SW480 (cell line): ENCODE measurements at regions not wholly inside any gene's neighbourhood (a gene's known extent, or its start where the extent isn't known, plus 50 kb on each side); places are given as distances from the start of the nearest gene placed in this dataset.

Experiments
- DNase-seq: peaks from one replicate; pipeline ENCODE4 v3.0.0-alpha.2; 2016; ENCODE audit warnings: low spot score

DNA sequence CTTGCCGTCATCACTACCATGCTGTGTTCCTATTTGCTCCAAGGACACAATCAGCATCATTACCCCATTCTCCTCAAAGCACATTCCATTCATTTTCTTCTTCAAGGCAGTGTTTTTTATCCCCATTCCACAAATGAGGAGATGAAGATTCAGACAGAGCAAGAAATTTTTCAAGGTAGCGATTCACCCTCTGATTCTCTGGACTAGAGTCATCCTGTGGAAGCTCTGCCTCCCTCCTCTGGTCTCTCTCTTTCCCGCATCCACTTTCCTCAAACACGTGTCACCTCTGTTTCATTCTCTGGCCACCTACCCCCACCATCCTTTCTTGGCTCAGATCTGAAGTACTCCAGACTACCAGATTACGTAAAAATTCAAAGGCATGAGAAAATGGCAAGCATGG lies 297.9 kb downstream of the SOX11 start:
- no peak for DNase-seq

DNA sequence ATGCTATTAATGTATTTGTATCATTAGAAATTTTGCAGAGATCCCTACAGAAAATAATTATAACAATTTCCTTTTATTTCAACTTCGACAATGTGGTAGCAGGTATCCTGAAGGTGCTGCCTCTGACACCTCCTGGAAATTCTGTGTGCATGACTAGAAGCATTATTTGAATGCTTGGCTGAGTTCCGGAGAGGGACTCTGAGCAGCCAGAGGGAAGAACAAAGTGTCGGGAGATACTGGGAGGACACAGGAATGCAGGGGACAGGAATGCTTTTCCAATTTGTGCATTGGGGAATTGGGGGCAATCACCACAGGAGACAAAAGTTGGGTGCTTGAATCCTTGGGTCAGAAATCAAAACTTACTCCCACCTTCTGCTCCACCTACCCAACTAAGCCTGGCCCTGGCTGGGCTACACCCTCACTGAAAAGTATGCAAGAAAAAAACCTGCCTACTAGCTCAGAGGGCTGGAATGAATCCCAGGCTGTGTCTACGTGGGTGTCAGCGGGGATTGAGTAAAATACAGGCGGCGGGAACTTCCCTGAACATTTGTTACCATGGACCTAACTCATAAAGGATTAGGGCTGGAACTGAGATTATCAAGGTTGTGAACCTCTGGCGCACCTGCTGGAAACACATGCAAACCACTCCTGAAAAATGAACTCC lies 299.3 kb downstream of the SOX11 start:
- no peak for DNase-seq

DNA sequence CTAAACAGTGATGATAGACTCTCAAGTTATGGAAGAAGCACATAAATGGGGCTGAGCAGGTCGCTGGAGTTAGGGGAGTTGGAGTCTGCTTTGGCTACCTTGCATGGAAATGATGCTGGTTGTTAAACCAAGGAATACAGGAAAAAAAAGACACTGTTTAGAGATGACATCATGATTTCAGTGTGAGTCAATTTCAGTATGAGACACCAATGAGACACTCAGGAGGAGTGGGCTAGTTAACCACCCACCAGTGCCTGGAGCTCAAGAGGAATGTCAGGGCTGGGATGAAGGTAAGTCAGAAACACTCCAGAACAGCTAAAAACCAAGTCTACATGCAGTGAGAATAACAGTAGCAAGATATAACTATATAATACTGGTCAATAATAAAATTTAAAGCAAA lies 303.6 kb downstream of the SOX11 start:
- no peak for DNase-seq

DNA sequence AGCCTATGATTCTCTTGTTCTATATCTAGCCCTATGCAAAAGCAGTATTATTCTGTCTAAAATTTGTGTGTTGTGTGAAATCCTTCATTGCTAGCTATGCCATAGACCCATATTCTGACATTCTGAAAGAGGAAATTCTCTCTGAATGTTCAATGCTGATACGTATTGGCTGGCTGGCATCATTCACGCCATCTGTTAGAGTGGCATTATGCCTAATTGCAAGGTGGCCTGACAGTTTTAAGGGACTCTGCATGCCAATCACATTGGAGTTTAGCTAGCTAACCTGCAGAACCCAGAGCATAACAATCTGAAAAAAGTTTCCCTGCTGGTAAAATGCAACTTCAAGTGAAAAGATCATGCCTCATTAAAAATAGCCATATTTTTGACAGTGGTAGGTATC lies 316.0 kb downstream of the SOX11 start:
- no peak for DNase-seq

DNA sequence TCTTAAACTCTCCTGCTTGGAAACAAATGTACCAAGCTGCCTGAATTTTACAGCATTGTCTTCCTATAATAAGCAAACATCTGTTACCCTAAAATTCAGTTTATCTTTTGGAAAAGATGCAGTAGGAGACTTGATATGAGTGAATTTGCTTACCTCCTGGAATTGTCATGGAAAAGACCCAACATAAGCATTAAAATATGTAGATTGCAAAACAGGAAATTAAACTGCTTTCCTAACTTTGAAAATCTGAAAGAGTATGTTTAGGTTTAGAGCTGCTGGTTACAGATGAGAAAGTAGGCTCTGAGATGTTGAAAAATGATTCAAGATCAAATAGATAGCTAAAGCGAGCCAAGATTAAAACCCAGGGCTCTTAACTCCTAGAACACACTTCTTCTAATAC lies 316.5 kb downstream of the SOX11 start:
- no peak for DNase-seq

DNA sequence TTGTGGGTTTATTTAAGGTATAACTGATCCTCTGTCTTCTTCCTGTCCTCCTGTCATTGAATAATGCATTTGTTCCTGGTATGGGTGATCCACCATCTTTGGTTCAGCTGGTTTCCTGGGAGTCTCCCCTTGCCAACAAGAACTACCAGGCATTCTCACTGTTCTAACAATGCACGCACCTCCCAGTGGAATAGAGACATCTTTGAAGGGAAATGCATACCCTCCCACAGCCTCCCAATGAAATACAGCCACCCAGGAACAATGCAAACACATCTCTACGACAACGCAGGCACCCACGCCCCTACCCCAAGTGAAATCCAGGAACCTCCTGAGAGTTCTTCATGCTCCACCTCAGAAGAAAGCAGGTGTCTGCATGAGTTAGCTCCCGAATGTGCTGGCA lies 318.0 kb downstream of the SOX11 start:
- no peak for DNase-seq

DNA sequence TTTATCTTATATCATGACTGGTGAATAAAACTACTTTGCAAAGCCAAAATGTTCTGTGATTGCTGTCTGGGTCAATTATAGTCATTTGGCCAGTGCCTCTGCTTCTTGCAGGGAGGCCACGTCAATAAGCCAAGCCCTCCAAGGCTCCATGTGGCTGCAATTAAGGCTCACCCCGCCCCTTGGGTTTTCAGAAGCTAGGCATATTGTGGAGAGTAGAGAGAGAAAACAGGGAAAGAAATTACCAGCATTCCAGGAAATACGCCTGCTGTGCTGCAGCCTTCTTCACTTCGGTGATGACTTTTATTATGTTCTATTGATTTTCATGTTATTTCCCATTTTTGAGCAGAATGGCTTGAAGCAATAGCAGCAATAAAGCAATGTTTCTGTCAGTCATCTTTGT lies 319.7 kb downstream of the SOX11 start:
- no peak for DNase-seq

DNA sequence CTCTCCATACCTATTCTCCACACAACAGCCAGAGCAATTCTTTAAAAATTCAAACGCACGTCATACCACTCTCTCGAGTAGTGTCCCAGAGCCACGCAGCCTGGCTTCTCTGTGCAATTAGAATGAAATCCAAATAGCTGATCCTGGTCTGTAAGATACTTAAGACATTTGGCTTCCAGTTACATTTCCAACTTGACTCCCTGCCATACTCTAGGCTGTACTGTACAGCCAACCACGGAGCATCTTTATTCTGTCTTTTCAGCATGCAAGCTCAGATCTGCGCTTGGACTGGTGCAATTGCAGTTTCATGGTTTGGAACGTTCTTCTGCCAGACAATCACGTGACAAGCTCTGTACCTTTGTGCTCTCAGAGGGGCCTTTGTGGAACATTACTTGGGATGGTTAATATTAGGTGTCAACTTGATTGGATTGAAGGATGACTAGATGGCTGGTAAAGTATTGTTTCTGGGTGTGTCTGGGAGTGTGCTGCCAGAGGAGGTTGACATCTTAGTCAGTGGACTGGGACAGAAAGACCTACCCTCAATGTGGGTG lies 325.6 kb downstream of the SOX11 start:
- no peak for DNase-seq

DNA sequence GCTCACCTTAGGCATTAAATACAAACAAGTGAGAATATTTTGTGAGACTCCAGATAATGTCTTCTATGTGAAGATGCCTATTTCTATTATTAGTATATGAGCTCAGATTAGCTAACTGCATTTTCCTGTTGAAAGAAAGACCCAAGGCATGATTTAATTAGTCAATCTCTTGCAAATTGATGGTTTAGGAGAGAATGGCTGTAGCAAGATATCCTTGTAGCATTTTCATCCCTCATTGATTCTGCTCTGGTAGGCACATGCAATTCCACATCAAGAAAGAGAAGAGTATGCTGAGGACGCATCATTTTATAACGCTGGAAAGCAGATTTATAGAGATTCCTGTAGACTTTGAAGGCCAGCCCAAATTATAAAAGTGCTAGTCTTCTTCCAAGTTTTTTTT lies 332.0 kb downstream of the SOX11 start:
- no peak for DNase-seq

DNA sequence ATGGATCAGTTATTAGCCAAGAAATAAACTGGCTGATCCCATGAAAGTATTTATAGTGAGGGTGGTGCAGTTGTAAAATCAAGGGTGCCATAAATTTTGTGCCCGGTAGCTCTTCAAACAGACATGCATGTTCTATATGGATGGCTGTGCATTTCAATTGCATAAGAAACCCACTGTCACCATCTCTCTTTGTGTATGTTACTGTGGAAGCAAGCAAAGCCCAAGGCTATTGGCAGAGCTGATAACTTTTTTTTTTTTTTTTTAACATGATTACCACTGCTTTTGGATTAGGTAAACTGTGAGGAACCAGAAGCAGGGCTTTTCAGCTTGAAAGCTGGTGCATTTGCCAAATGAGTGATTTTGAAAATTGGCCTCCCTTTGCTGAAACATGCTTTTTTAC lies 332.6 kb downstream of the SOX11 start:
- DNase-seq: no peak

DNA sequence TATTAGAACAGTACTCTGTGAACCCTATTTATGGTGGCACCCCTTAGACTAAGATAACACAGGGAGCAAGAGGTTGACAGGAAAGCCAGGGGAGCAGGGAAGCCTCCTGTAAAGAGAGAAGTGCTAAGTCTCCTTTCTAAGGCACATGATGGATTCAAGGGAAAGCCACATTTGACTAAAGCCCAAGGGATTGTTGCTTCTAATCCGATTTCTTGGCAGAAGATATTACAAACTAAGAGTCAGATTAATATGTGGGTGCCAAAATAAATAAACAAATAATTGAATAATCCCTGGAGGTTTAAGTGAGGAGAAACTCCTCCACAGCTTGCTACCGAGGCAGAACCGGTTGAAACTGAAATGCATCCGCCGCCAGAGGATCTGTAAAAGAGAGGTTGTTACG lies 333.2 kb downstream of the SOX11 start:
- no peak for DNase-seq

DNA sequence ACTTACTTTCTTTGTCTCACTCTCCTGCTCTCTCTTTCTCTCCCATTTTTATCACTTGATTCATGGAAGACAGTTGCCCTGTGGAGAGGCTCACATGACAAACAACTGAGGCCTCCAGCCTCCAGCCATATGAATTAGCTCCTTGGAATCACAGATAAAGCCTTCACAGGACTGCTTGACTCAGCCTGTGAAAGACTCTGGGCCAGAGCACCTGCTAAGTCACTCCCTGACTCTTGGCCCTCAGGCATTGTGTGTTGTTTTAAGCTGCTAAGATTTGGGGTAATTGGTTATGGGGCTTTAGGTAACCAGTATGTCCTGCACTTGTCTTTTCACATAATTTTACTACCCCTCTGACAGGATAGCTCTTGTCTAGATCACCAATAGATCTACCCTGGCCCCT lies 334.9 kb downstream of the SOX11 start:
- DNase-seq: no peak

DNA sequence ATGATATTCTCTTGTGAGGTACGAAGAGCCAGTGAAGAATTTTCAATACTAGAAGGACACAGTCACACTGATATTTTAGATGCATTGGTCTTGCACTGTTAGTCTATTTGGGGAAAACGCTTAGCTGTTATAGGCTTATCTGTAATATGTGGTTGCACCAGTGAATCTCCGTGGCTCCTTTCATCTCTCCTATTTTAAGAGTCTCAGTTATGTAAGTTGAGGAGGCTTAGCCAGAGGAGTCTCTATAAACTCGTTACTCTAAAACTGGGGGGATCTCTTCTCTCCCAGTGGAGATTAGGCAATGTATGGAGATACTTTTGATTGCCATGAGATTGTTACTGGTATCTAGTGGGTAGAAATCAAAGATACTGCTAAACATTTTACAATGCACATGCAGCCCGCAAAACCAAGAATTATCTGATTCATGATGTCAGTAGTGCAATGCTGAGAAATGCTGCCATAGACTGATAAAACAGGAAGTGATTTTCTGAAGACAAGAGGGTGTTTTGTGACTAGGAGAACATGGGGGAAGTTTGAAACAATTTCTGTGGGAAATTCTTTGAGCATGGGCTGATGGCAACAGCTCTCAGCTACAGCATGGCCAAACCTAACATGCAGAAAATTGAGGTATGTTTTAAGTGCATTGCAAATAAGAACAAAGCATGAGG lies 339.1 kb downstream of the SOX11 start:
- no peak for DNase-seq

DNA sequence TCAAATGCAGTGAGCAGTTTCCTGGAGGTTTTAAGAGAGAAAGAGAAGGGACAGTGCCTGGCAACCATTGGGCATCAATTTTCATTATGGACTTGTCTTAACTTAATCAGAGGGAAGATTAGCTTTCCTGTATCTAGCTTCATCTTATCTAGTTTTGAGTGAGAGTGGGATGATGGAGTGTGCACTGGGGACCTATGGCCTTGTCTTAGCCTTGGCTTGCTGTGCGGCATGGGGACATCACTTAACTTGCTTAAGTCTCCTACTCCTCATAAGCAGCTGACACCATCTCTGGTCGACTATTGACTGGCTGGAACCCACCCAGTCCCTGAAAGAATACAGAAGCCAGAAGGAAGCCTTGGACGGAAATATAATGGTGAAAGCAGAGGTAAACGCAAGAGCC lies 344.0 kb downstream of the SOX11 start:
- DNase-seq: no peak

DNA sequence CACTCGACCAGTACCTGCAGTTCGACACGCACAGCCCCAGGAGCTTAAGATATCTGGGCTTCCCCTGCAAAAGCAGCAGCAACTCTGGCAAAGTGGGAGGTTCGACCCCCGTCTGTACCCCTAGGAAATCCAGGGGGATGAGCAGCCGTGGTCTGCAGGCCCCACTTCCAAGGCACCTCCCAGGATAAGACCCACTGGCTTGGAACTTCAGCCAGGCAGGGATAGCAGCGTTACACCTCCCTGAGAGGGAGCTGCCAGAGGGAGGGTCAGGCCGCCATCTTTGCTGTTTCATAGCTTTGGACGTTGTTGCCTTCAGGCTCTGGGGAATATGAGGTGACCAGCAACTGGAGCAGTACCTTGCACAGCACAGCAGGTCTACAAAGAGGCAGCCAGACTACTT lies 351.1 kb downstream of the SOX11 start:
- DNase-seq: no peak

DNA sequence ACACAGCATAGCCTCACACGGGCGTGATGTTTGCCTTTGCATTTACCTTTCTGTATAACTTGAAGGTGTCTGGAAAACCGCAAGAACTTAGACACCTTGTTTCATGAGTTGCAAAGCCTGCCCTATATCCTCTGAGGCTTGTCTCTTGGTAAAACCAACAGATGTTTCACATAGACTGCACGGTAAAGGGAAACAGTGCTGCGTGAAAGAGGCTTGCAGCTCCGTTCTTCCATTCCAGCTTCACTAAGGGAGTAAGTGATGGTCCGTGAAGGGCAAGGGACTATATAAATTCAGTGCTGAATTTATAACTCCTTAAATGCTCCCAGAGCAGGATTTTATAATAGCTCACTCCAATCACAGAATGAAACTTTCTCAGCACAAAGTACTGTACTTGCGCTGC lies 360.5 kb downstream of the SOX11 start:
- DNase-seq: no peak

DNA sequence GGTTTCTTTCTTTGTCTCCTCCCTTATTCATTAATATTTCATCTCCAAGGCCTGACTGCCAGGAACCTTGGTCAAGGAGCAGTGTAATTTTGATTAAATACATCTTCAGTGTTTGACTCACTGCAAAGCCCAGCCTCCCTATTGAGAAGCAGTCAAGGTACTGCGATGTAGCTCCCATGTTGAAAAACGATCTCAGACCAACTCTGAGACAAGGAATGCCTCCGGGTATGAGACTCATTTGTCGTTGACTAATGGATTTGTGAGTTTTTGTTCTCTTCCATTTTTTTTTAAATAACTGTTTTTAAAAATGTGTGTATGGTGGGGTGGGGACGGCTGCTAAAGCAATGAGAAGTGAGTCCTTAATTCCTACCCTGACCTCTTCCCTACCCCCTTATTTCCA lies 361.6 kb downstream of the SOX11 start:
- no peak for DNase-seq

DNA sequence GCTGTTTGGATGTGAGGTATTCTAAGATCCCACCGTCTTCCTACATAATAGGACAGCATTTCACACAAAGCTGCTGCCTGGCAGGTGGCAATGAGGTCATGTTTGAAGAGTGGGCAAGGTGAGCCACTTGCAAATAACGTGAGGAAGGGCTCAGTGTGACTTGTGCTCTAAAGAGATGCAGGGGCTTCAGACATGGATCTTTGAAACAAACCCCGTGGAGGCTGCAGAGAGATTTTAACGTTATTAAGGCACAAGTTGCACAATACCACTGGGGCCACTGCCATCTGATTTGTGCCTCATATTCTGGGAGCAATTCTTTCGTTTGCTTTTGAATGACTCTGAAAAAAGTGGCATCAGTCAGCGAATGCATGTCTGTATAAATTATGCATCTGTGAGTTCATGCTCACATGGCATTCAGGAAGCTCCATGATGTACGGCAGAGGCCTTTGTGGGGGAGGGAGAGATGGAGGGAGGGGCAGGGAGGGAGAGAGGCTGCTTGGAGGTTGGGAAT lies 362.0 kb downstream of the SOX11 start:
- no peak for DNase-seq

DNA sequence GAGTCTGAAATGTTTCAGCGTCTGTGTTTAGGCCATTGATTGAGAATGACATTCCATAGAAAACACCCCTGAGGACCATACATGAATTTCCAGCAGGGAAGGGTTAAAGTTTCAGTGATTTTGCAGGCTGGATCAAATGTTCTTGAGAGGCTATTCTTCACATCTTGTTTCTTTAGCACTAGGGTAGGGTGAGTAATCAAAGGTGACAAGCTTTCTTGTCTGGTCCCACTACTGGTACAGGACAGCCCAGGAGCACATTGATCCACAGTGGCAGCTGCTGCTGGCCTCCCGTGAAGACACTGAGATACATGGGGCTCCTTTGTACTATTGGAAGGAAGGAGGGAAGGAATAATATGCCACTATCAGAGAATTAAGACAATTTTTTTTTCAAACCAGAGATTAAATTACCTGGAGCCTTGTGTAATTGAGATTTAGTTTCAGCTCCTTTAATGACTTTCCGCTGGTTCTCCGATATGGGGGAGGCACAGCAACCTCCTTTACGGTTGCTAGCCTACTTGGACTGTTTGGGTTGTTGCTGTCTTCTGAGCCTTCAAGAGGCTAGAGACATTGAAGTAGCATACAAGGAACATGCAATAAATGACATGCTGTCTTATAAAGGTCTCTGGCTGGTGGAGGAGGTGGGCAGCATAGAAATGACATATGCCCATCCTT lies 368.9 kb downstream of the SOX11 start:
- DNase-seq: no peak

DNA sequence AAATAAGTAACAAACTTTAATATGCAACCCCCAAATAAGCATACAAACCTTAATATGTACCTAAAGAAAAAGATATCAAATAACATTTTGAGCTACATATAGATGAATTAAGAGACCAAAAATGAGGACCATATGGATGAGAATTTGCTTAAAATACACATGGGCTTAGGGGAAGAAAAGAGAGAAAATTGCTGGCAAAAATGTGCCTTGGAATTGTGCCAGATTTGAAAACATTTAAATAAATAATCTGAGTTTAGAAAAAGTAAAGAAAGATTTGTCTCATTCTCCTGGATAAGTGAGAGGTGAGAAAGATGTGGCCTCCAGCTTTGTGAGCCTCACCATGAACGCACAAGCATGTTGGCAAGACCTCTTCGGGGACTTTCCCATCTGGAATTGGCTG lies 372.6 kb downstream of the SOX11 start:
- no peak for DNase-seq

DNA sequence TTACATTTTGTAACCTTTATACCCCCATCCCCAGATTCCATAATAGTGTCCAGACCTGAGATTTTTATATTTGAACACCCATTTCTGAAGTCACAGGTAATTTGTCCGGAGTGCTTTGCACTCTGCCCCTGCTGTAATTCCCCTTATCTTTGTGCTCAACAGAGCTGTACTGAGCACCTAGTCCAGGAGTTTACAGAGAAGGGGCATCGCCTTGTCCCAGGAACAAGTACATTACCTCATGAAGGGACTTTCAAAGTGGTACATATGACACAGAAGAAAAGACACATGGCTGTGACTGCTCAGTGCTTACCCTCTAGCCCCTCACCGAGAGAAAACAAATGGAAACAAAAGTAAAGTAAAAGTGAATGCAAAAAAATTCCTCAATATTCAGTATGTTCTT lies 373.5 kb downstream of the SOX11 start:
- DNase-seq: no peak

DNA sequence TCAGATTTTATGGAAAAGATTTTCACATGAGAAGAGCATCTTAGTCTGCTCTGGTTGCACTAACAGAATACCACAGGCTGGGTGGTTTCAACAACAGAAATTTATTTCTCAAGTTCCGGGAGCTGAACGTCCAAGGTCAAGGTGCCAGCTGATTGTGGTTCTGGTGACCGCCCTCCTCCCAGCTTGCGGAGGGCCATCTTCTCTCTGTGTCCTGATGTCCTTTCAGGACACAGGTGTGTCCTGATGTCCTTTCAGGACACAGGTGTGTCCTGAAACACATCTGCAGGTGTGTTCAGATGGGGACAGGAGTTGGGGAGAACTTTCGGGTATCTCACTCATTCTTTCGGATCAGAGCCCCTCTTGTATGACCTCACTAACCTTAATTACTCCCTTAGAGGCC lies 374.9 kb downstream of the SOX11 start:
- DNase-seq: no peak

DNA sequence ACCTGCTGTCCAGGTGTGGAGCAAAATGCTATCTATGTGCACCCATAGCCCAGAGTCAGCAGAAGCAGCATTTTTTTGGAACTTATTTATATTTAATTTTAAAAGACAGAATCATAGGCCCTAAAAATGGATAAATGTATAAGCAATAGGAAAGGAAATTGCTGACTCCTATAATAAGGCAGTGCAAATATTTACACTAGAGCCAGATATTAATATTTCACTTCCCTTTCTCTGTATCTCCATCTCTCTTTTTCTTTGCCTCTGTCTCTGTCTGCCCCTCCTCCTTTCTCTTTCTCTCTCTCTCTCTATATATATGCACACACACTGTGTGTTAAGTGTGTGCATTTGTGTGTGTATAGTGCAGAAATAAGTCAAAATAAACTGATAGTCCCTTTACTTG lies 375.6 kb downstream of the SOX11 start:
- no peak for DNase-seq
